MCF 10A (cell line): ENCODE measurements at regions not wholly inside any gene's neighbourhood (a gene's known extent, or its start where the extent isn't known, plus 50 kb on each side); places are given as distances from the start of the nearest gene placed in this dataset.

Experiments
- BruUV-seq: library from RNA; stranded (reverse); fragments of 400-500 nt; replicated peaks from 2 replicates; lab custom pipeline; 2021; lab: Mats Ljungman, UMichigan
- CTCF ChIA-PET: fragments of 300-600 bp; sonication (Branson Sonifier 250); formaldehyde crosslinking; extraction: SDS; loops from one replicate; lab custom pipeline; 2021; ENCODE audit warnings: antibody characterized with exemption, inconsistent platforms; lab: Yijun Ruan, JAX
- POLR2A ChIA-PET: fragments of 300-600, 350-650 bp; sonication (Branson Sonifier 250); formaldehyde crosslinking; extraction: SDS; loops from one replicate; lab custom pipeline; 2020; ENCODE audit warnings: antibody characterized with exemption, inconsistent platforms; lab: Yijun Ruan, JAX
- DNase-seq: peaks from one replicate; pipeline ENCODE4 v3.0.0-alpha.2; 2018; ENCODE audit not compliant: unreplicated experiment
- H3K27ac Mint-ChIP-seq: one replicate; pipeline ENCODE4 v1.8.0; 2022; ENCODE audit warnings: mild to moderate bottlenecking, low read depth, mixed read lengths; ENCODE audit not compliant: unreplicated experiment
- H3K27me3 Mint-ChIP-seq: one replicate; pipeline ENCODE4 v1.8.0; 2022; ENCODE audit warnings: mixed read lengths; ENCODE audit not compliant: insufficient read depth, unreplicated experiment
- H3K36me3 Mint-ChIP-seq: one replicate; pipeline ENCODE4 v1.8.0; 2022; ENCODE audit warnings: mild to moderate bottlenecking, moderate library complexity, mixed read lengths; ENCODE audit not compliant: insufficient read depth, unreplicated experiment
- H3K4me1 Mint-ChIP-seq: one replicate; pipeline ENCODE4 v1.8.0; 2022; ENCODE audit warnings: mixed read lengths; ENCODE audit not compliant: insufficient read depth, unreplicated experiment
- H3K4me3 Mint-ChIP-seq: one replicate; pipeline ENCODE4 v1.8.0; 2022; ENCODE audit warnings: mild to moderate bottlenecking, moderate library complexity, mixed read lengths; ENCODE audit not compliant: unreplicated experiment
- H3K9me3 Mint-ChIP-seq: one replicate; pipeline ENCODE4 v1.8.0; 2022; ENCODE audit warnings: mixed read lengths; ENCODE audit not compliant: unreplicated experiment
- intact Hi-C: fragments of 100-400 bp; cut with micrococcal nuclease; formaldehyde crosslinking; loops from 2 replicates; pipeline ENCODE4 v1.14.1; 2022
- TF ChIP-seq, protein P1 (sequence below): fragments of 200-600 bp; IDR thresholded peaks from one replicate; pipeline ENCODE4 v1.8.0; 2022; ENCODE audit warnings: antibody characterized with exemption, mild to moderate bottlenecking; ENCODE audit not compliant: unreplicated experiment

DNA sequence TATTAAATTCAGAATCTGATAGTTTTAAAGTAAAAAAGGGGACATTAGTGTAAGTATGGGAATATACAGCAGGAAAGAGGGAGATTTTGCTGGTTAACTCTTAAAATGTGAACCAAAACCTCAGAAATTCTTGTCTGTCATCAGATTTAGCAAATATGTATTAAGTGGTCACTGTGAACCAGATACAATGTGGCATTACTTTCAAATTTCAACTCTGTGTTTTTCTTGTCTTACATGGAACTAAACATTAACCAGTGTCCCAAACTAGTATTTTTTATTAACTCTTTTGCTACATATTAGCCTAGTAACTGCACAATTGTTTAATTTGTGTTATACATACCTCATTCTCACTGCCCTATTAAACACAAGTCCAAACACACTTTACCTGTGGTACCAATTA is 259.9 kb upstream of the RASA1 start:
- no peak overlapping the region for H3K27ac Mint-ChIP-seq
- intact Hi-C loops = no loop called here
- no peak overlapping the region for H3K4me3 Mint-ChIP-seq
- ChIA-PET CTCF (interaction anchor here (1.2 kb wide), 1 partner anchor 39 kb away, joined by 3 read pairs; no protein-coding TSS in a partner anchor), POLR2A (no interaction called here)
- H3K4me1 Mint-ChIP-seq = peaks cover 5% of the 10 kb centered on the region
- no peak for DNase-seq
- TF ChIP-seq, protein P1, sequence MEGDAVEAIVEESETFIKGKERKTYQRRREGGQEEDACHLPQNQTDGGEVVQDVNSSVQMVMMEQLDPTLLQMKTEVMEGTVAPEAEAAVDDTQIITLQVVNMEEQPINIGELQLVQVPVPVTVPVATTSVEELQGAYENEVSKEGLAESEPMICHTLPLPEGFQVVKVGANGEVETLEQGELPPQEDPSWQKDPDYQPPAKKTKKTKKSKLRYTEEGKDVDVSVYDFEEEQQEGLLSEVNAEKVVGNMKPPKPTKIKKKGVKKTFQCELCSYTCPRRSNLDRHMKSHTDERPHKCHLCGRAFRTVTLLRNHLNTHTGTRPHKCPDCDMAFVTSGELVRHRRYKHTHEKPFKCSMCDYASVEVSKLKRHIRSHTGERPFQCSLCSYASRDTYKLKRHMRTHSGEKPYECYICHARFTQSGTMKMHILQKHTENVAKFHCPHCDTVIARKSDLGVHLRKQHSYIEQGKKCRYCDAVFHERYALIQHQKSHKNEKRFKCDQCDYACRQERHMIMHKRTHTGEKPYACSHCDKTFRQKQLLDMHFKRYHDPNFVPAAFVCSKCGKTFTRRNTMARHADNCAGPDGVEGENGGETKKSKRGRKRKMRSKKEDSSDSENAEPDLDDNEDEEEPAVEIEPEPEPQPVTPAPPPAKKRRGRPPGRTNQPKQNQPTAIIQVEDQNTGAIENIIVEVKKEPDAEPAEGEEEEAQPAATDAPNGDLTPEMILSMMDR = no peak
- H3K36me3 Mint-ChIP-seq = no peaks in the 10 kb centered on the region
- no peaks in the 10 kb centered on the region for H3K9me3 Mint-ChIP-seq
- BruUV-seq = no TSS peak
- H3K27me3 Mint-ChIP-seq = peaks cover 53% of the 10 kb centered on the region

DNA sequence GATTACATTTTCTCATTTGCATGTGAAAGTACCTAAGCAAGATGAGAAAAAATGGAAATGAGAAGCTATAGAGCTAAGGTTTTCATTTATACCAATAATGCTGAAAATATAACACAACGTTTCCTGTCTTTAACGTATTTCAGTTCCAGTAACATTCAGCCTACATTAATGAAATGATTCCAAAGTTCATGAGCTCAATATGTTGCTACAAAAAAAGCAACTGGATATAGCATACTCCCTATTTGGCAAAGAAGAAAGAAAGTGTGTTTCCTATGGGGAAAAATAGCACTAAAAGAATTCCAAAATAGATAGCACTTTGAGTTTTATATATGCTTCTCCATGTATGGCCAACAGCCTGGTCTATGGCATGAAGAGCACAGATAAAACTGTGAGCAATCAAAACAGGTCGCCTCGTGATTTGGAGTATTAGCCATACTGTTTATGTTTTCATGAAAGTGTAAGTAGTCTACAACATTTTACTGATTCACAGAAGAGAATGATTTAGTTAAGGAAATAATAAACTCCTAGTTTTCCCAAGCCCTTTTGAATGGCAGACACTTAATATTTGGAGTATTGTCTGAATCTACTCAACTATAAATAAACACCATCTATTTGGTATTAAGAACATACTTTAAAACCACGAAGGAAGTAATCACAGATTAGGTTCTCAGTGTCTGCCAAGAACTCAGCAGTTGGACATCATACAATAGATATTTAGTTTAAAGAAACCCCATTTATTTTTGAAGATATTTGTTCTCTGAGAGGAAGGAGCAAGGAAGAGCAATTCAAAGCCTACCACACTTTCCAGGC is 258.7 kb upstream of the RASA1 start:
- ChIA-PET POLR2A (interaction anchor here (0.7 kb wide), 1 partner anchor 15 kb away, joined by 3 read pairs; no protein-coding TSS in a partner anchor), CTCF (interaction anchor here (0.6 to 5.3 kb wide), 2 partner anchors 19 to 128 kb away, joined by 3 to 21 read pairs; no protein-coding TSS in a partner anchor)
- Mint-ChIP-seq H3K4me1 (peaks cover 5% of the 10 kb centered on the region), H3K27ac (no peak overlapping the region), H3K36me3 (no peaks in the 10 kb centered on the region), H3K9me3 (no peaks in the 10 kb centered on the region), H3K4me3 (no peak overlapping the region), H3K27me3 (peaks cover 53% of the 10 kb centered on the region)
- DNase-seq = no peak
- intact Hi-C loops = no loop called here
- BruUV-seq = no TSS peak
- TF ChIP-seq, protein P1 = no peak

DNA sequence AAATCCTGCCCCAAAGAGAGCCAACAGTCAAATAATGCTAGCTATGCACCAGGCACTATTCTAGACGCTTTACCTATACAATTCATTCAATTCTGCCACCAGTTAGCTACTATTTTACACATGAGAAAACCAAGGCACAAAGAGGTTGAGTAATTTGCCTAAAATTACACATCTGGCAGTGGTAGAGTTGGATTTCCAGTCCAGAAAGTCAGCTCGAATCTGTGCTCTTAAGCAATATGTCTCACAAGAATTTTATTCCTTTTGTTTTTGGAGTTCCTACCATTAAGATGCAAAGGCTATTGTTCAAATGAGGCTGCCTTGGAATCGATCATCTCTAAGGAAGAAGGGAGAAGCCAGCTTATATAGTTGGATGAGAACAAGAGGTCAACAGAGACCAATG is 256.9 kb upstream of the RASA1 start:
- Mint-ChIP-seq H3K9me3 (no peaks in the 10 kb centered on the region), H3K27me3 (peaks cover 37% of the 10 kb centered on the region), H3K4me3 (no peak overlapping the region), H3K4me1 (peaks cover 5% of the 10 kb centered on the region), H3K36me3 (no peaks in the 10 kb centered on the region), H3K27ac (no peak overlapping the region)
- BruUV-seq = no TSS peak
- intact Hi-C loops = no loop called here
- TF ChIP-seq, protein P1 = no peak
- ChIA-PET CTCF (interaction anchor here (0.6 to 5.3 kb wide), 8 partner anchors 9 to 302 kb away, joined by 3 to 21 read pairs (median 4); no protein-coding TSS in a partner anchor), POLR2A (interaction anchor here (0.6 to 0.9 kb wide), 2 partner anchors 13 to 257 kb away, joined by 3 to 4 read pairs; partner anchors contain the start of gene RASA1)
- DNase-seq = no peak

DNA sequence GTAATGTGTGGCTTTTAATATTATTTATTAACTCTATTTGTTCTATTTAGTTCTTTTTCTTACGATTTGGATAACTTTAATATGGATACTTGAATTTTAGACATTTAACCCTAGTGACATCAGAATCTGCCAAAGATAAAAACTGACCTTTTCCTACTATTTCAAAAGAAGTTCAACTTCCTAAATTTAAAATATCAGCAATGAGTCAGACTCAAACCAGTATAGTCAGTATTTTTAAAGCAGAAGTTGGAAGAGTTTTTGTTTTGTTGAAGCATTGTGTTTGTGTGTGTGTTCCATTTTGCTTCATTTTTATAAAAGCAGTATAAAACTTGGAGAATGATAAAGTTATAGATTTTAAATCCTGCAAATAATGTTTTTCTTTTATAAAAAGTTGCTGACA is 251.8 kb upstream of the RASA1 start:
- H3K27me3 Mint-ChIP-seq = peaks cover 4% of the 10 kb centered on the region
- ChIA-PET POLR2A (no interaction called here), CTCF (interaction anchor here (0.8 to 1.1 kb wide), 2 partner anchors 15 to 135 kb away, joined by 3 read pairs; no protein-coding TSS in a partner anchor)
- no peaks in the 10 kb centered on the region for H3K36me3 Mint-ChIP-seq
- no peak overlapping the region for H3K4me3 Mint-ChIP-seq
- peaks cover 10% of the 10 kb centered on the region for H3K4me1 Mint-ChIP-seq
- BruUV-seq = no TSS peak
- DNase-seq = no peak
- H3K27ac Mint-ChIP-seq = no peak overlapping the region
- H3K9me3 Mint-ChIP-seq = no peaks in the 10 kb centered on the region
- TF ChIP-seq, protein P1 = no peak
- intact Hi-C loops = no loop called here
